Loucy (cell line): ENCODE measurements at regions not wholly inside any gene's neighbourhood (a gene's known extent, or its start where the extent isn't known, plus 50 kb on each side); places are given as distances from the start of the nearest gene placed in this dataset.

Experiments
- EZH2phosphoT487 ChIP-seq: fragments of 200-600 bp; IDR thresholded peaks from 2 replicates; pipeline ENCODE4 v1.6.1; 2018; ENCODE audit warnings: antibody characterized with exemption, mild to moderate bottlenecking, moderate library complexity, borderline replicate concordance
- TF ChIP-seq, protein P1 (sequence below): fragments of 200-600 bp; sonication (generic); conservative IDR thresholded peaks from 2 replicates; pipeline ENCODE4 v1.5.1; 2014; ENCODE audit warnings: mild to moderate bottlenecking, antibody characterized with exemption, low read length

DNA sequence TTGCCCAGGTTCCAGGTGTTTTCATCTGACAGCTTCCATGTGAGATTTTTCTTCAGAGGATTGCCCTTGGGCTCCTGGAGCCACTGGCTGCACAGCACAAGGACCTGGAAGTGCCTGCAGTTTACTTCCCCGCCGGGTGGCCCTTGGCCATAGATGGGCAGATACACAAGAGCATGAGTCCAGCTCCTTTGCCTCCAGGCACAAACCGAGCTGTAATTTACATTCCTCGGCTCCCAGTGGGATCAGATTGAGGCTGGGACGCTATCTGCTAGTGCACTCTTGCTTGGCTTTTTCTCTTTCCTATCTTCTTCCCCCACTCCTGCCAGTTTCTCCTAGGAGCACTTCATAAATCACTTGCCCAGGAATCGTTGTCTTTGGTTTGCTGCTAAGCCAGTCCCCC, 85.4 kb upstream of the RALY start:
- TF ChIP-seq, protein P1, sequence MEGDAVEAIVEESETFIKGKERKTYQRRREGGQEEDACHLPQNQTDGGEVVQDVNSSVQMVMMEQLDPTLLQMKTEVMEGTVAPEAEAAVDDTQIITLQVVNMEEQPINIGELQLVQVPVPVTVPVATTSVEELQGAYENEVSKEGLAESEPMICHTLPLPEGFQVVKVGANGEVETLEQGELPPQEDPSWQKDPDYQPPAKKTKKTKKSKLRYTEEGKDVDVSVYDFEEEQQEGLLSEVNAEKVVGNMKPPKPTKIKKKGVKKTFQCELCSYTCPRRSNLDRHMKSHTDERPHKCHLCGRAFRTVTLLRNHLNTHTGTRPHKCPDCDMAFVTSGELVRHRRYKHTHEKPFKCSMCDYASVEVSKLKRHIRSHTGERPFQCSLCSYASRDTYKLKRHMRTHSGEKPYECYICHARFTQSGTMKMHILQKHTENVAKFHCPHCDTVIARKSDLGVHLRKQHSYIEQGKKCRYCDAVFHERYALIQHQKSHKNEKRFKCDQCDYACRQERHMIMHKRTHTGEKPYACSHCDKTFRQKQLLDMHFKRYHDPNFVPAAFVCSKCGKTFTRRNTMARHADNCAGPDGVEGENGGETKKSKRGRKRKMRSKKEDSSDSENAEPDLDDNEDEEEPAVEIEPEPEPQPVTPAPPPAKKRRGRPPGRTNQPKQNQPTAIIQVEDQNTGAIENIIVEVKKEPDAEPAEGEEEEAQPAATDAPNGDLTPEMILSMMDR = no peak
- TF ChIP-seq EZH2phosphoT487 = no peak
